K562 (cell line): ENCODE measurements at regions not wholly inside any gene's neighbourhood (a gene's known extent, or its start where the extent isn't known, plus 50 kb on each side); places are given as distances from the start of the nearest gene placed in this dataset.

Experiments used
- ATAC-seq: fragments of 200-7000 bp; cut with Tn5 transposase; 3 replicates; pipeline ENCODE4 v1.9.1; 2020; ENCODE audit warnings: moderate library complexity
- BruUV-seq: library from RNA; stranded (reverse); fragments of 400-500 nt; replicated peaks from 2 replicates; lab custom pipeline; 2021; lab: Mats Ljungman, UMichigan
- CTCF ChIA-PET: fragments of 300-600 bp; formaldehyde crosslinking; extraction: SDS; loops from one replicate; lab custom pipeline; 2021; ENCODE audit warnings: low intra/inter-chr PET ratio; lab: Yijun Ruan, JAX
- POLR2A ChIA-PET: fragments of 300-600, 350-650 bp; sonication (Branson Sonifier 250); formaldehyde crosslinking; extraction: SDS; loops from one replicate; lab custom pipeline; 2021; ENCODE audit warnings: antibody characterized with exemption, inconsistent platforms; lab: Yijun Ruan, JAX
- DNase-seq, 4 experiments: peaks; one replicate each; pipeline versions ENCODE4 v3.0.0 to v3.0.0-alpha.2; 2011 to 2018; ENCODE audit warnings: low spot score in 3 of 4, mixed read lengths in 3 of 4; ENCODE audit errors: extremely low read depth in 1 of 4
- FAIRE-seq: peaks from 2 replicates; lab custom pipeline; 2011; peaks lifted over from hg19 to GRCh38; lab: Jason Lieb, UNC
- H2AFZ ChIP-seq: 2 replicates; pipeline ENCODE4 v1.6.0; 2011; ENCODE audit warnings: low read depth, low read length, control low read depth, inconsistent platforms
- H3K27ac ChIP-seq: fragments of 200-600 bp; 3 replicates; pipeline ENCODE4 v1.8.0; 2011; ENCODE audit warnings: low read depth, mild to moderate bottlenecking, control low read depth, inconsistent platforms, low read length, moderate library complexity, mixed read lengths; ENCODE audit errors: extremely low read depth
- H3K27me3 ChIP-seq, 2 experiments: fragments of 300-600 bp in 1 of 2; 2 replicates in 1 of 2; 3 replicates in 1 of 2; pipeline versions ENCODE4 v1.6.0 to v1.8.0; 2011; ENCODE audit warnings: inconsistent platforms in 2 of 2, low read length in 2 of 2, mild to moderate bottlenecking in 1 of 2, mixed read lengths in 1 of 2, moderate library complexity in 1 of 2; ENCODE audit not compliant: control insufficient read depth in 2 of 2, insufficient read depth in 2 of 2
- H3K36me3 ChIP-seq: fragments of 300-600 bp; 3 replicates; pipeline ENCODE4 v1.8.0; 2011; ENCODE audit warnings: mild to moderate bottlenecking, low read length, inconsistent platforms; ENCODE audit not compliant: control insufficient read depth, insufficient read depth
- H3K4me1 ChIP-seq, 2 experiments: fragments of 200-600 bp in 1 of 2; replicated peaks in 1 of 2; 2 replicates in 1 of 2; 3 replicates in 1 of 2; pipeline versions ENCODE4 v1.5.1 to v1.8.0; 2011; ENCODE audit warnings: inconsistent platforms in 2 of 2, low read length in 2 of 2, mild to moderate bottlenecking in 1 of 2, mixed read lengths in 1 of 2, moderate library complexity in 1 of 2; ENCODE audit not compliant: control insufficient read depth in 2 of 2, insufficient read depth in 2 of 2
- H3K4me2 ChIP-seq: 2 replicates; pipeline ENCODE4 v1.6.1; 2011; ENCODE audit warnings: low read length, control low read depth, inconsistent platforms, mixed read lengths; ENCODE audit not compliant: insufficient read depth
- H3K4me3 ChIP-seq: fragments of 200-600 bp; sonication (generic), shearing (Covaris generic); 2 replicates; pipeline ENCODE4 v1.5.1; 2016; ENCODE audit warnings: control low read depth, inconsistent platforms
- H3K79me2 ChIP-seq: fragments of 200-600 bp; 3 replicates; pipeline ENCODE4 v1.8.0; 2011; ENCODE audit warnings: low read length, inconsistent platforms; ENCODE audit not compliant: control insufficient read depth, insufficient read depth
- H3K9ac ChIP-seq, 2 experiments: 2 replicates each; pipeline versions ENCODE4 v1.6.0 to v1.6.1; 2011; ENCODE audit warnings: low read depth in 2 of 2, low read length in 2 of 2, control low read depth in 1 of 2, inconsistent platforms in 1 of 2, mild to moderate bottlenecking in 1 of 2, mixed read lengths in 1 of 2; ENCODE audit not compliant: insufficient read depth in 1 of 2
- H3K9me1 ChIP-seq: one replicate; pipeline ENCODE4 v1.6.0; 2011; ENCODE audit warnings: inconsistent platforms, mild to moderate bottlenecking, low read length, moderate library complexity; ENCODE audit not compliant: control insufficient read depth, insufficient read depth
- H3K9me3 ChIP-seq: replicated peaks from 2 replicates; pipeline ENCODE4 v1.5.1; 2011; ENCODE audit warnings: low read depth, low read length, inconsistent platforms; ENCODE audit not compliant: control insufficient read depth, insufficient read depth
- H4K20me1 ChIP-seq: replicated peaks from 2 replicates; pipeline ENCODE4 v1.6.1; 2011; ENCODE audit warnings: low read length, inconsistent platforms, mixed read lengths; ENCODE audit not compliant: control insufficient read depth, insufficient read depth
- PHB ChIP-seq: fragments of 250-450 bp; sonication (Bioruptor Pico); IDR thresholded peaks from 2 replicates; pipeline ENCODE4 v1.5.0; 2021
- ZNF282 ChIP-seq: sonication (generic); formaldehyde crosslinking; IDR thresholded peaks from 2 replicates; pipeline ENCODE4 v1.8.1; 2023; ENCODE audit warnings: missing genetic modification reagents
- WGBS: fragments of 100-300 bp; shearing (Covaris generic); methylation state at CpG from one replicate; pipeline ENCODE4 v1.1.6; 2016; ENCODE audit warnings: low coverage, mixed read lengths; ENCODE audit not compliant: insufficient coverage; ENCODE audit errors: missing lambda C conversion rate; 5-methylcytosine and 5-hydroxymethylcytosine counted together
- in situ Hi-C: fragments of 300-500 bp; cut with MboI; formaldehyde crosslinking; loops from 4 replicates; pipeline ENCODE4 v1.15.0; 2018; ENCODE audit warnings: inconsistent platforms, mixed read lengths
- intact Hi-C: fragments of 100-400 bp; cut with micrococcal nuclease; formaldehyde crosslinking; loops from 2 replicates; pipeline ENCODE4 v1.14.2; 2022
- TF ChIP-seq, protein P1 (sequence below): sonication (generic); formaldehyde crosslinking; IDR thresholded peaks from 2 replicates; pipeline ENCODE4 v1.8.0; 2022; ENCODE audit warnings: mild to moderate bottlenecking, missing genetic modification reagents
- TF ChIP-seq, protein P2 (sequence below): sonication (generic); formaldehyde crosslinking; IDR thresholded peaks from 2 replicates; pipeline ENCODE4 v1.8.1; 2022; ENCODE audit warnings: missing genetic modification reagents
- TF ChIP-seq, protein P3 (sequence below): sonication (generic); formaldehyde crosslinking; IDR thresholded peaks from 2 replicates; pipeline ENCODE4 v1.8.0; 2023; ENCODE audit warnings: missing genetic modification reagents, mild to moderate bottlenecking, borderline replicate concordance

DNA sequence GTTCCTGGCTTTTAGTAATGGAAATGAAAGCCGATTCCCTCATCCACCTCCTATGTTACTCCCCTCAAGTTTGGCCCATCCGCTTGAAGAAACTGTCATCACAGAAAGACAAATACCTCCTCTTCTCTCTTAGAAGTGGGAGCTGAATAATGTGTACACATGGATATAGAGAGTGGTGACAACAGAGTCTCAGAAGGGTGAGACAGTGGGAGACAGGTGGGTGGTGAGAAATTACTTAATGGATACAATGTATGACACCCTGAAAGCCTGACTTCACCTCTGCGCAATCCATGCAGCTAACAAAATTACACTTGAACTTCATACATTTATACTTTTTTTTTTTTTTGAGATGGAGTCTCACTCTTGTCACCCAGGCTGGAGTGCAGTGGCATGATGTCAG is 217.5 kb downstream of the SKIDA1 start:
- H3K36me3 ChIP-seq = no peaks in the 10 kb centered on the region
- H2AFZ ChIP-seq = no peak overlapping the region
- H3K27ac ChIP-seq = no peak overlapping the region
- H3K79me2 ChIP-seq = no peaks in the 10 kb centered on the region
- no peaks in the 10 kb centered on the region for H3K4me1 ChIP-seq
- no peaks in the 10 kb centered on the region for H4K20me1 ChIP-seq
- no peaks in the 10 kb centered on the region for H3K9me3 ChIP-seq
- ATAC-seq (no peak), FAIRE-seq (no peak), DNase-seq (no peak)
- intact Hi-C loops = no loop called here
- no TSS peak for BruUV-seq
- ChIA-PET CTCF (interaction anchor here (0.6 kb wide), 1 partner anchor 231 kb away, joined by 3 read pairs; no protein-coding TSS in a partner anchor), POLR2A (interaction anchor here (1.3 kb wide), 1 partner anchor 27 kb away, joined by 3 read pairs; no protein-coding TSS in a partner anchor)
- in situ Hi-C loops = no loop called here
- H3K4me2 ChIP-seq = no peak overlapping the region
- TF ChIP-seq PHB (no peak), ZNF282 (CRISPR knock-in tag) (no peak)
- TF ChIP-seq, protein P1, sequence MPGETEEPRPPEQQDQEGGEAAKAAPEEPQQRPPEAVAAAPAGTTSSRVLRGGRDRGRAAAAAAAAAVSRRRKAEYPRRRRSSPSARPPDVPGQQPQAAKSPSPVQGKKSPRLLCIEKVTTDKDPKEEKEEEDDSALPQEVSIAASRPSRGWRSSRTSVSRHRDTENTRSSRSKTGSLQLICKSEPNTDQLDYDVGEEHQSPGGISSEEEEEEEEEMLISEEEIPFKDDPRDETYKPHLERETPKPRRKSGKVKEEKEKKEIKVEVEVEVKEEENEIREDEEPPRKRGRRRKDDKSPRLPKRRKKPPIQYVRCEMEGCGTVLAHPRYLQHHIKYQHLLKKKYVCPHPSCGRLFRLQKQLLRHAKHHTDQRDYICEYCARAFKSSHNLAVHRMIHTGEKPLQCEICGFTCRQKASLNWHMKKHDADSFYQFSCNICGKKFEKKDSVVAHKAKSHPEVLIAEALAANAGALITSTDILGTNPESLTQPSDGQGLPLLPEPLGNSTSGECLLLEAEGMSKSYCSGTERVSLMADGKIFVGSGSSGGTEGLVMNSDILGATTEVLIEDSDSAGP (CRISPR knock-in tag) = no peak
- TF ChIP-seq, protein P2, sequence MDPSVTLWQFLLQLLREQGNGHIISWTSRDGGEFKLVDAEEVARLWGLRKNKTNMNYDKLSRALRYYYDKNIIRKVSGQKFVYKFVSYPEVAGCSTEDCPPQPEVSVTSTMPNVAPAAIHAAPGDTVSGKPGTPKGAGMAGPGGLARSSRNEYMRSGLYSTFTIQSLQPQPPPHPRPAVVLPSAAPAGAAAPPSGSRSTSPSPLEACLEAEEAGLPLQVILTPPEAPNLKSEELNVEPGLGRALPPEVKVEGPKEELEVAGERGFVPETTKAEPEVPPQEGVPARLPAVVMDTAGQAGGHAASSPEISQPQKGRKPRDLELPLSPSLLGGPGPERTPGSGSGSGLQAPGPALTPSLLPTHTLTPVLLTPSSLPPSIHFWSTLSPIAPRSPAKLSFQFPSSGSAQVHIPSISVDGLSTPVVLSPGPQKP (CRISPR knock-in tag) = no peak
- TF ChIP-seq, protein P3, sequence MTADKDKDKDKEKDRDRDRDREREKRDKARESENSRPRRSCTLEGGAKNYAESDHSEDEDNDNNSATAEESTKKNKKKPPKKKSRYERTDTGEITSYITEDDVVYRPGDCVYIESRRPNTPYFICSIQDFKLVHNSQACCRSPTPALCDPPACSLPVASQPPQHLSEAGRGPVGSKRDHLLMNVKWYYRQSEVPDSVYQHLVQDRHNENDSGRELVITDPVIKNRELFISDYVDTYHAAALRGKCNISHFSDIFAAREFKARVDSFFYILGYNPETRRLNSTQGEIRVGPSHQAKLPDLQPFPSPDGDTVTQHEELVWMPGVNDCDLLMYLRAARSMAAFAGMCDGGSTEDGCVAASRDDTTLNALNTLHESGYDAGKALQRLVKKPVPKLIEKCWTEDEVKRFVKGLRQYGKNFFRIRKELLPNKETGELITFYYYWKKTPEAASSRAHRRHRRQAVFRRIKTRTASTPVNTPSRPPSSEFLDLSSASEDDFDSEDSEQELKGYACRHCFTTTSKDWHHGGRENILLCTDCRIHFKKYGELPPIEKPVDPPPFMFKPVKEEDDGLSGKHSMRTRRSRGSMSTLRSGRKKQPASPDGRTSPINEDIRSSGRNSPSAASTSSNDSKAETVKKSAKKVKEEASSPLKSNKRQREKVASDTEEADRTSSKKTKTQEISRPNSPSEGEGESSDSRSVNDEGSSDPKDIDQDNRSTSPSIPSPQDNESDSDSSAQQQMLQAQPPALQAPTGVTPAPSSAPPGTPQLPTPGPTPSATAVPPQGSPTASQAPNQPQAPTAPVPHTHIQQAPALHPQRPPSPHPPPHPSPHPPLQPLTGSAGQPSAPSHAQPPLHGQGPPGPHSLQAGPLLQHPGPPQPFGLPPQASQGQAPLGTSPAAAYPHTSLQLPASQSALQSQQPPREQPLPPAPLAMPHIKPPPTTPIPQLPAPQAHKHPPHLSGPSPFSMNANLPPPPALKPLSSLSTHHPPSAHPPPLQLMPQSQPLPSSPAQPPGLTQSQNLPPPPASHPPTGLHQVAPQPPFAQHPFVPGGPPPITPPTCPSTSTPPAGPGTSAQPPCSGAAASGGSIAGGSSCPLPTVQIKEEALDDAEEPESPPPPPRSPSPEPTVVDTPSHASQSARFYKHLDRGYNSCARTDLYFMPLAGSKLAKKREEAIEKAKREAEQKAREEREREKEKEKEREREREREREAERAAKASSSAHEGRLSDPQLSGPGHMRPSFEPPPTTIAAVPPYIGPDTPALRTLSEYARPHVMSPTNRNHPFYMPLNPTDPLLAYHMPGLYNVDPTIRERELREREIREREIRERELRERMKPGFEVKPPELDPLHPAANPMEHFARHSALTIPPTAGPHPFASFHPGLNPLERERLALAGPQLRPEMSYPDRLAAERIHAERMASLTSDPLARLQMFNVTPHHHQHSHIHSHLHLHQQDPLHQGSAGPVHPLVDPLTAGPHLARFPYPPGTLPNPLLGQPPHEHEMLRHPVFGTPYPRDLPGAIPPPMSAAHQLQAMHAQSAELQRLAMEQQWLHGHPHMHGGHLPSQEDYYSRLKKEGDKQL (CRISPR knock-in tag) = no peak
- 48% methylated on average over 3 of the region's 3 CpGs for WGBS
- H3K27me3 ChIP-seq = no peaks in the 10 kb centered on the region; a peak in 1 of 5 replicates
- no peak overlapping the region for H3K9ac ChIP-seq
- no peak overlapping the region for H3K4me3 ChIP-seq
- H3K9me1 ChIP-seq = no peaks in the 10 kb centered on the region
